OCI-LY7 (cell line): ENCODE measurements at regions not wholly inside any gene's neighbourhood (a gene's known extent, or its start where the extent isn't known, plus 50 kb on each side); places are given as distances from the start of the nearest gene placed in this dataset.

ENCODE experiments used
- EZH2phosphoT487 ChIP-seq: fragments of 200-600 bp; sonication (generic); IDR thresholded peaks from 2 replicates; pipeline ENCODE4 v1.6.1; 2018; ENCODE audit warnings: low read depth, borderline replicate concordance, mild to moderate bottlenecking, mixed run types, antibody characterized with exemption, low read length, moderate library complexity, mixed read lengths
- TF ChIP-seq, protein P1 (sequence below): fragments of 200-600 bp; sonication (generic); conservative IDR thresholded peaks from 2 replicates; pipeline ENCODE4 v1.5.1; 2014; ENCODE audit warnings: mild to moderate bottlenecking, antibody characterized with exemption, low read length, moderate library complexity, mixed read lengths

DNA sequence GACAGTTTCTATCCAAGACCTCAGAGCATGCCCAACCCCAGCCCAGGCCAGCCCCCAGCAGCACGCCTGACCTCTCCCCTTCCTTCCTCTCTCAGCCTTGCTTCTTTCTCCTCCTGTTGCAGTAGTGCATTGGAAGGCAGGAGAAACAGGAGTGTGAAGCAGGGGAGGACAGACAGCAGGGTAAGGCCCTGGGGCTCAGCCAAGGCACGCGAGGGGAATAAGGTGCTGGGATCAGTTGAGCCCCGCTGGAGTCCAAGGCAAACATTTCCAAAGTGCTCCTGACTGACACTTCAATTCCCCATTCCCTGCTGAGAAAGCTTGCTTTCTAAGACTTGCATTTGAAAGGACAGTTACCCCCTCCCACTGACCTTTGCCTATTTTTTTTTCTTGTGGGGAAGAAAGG is 73.1 kb upstream of the OLFM4 start:
- TF ChIP-seq, protein P1, sequence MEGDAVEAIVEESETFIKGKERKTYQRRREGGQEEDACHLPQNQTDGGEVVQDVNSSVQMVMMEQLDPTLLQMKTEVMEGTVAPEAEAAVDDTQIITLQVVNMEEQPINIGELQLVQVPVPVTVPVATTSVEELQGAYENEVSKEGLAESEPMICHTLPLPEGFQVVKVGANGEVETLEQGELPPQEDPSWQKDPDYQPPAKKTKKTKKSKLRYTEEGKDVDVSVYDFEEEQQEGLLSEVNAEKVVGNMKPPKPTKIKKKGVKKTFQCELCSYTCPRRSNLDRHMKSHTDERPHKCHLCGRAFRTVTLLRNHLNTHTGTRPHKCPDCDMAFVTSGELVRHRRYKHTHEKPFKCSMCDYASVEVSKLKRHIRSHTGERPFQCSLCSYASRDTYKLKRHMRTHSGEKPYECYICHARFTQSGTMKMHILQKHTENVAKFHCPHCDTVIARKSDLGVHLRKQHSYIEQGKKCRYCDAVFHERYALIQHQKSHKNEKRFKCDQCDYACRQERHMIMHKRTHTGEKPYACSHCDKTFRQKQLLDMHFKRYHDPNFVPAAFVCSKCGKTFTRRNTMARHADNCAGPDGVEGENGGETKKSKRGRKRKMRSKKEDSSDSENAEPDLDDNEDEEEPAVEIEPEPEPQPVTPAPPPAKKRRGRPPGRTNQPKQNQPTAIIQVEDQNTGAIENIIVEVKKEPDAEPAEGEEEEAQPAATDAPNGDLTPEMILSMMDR, result no peak
- TF ChIP-seq EZH2phosphoT487, result no peak
